Caco-2 (cell line): ENCODE measurements at regions not wholly inside any gene's neighbourhood (a gene's known extent, or its start where the extent isn't known, plus 50 kb on each side); places are given as distances from the start of the nearest gene placed in this dataset.

ENCODE experiments used
- BruUV-seq: library from RNA; stranded (reverse); fragments of 400-500 nt; replicated peaks from 2 replicates; lab custom pipeline; 2021; lab: Mats Ljungman, UMichigan
- CTCF ChIA-PET: fragments of 300-600 bp; sonication (Branson Sonifier 250); formaldehyde crosslinking; loops from one replicate; lab custom pipeline; 2022; ENCODE audit warnings: antibody characterized with exemption; lab: Charles Lee
- POLR2A ChIA-PET: fragments of 300-600 bp; sonication (Branson Sonifier 250); formaldehyde crosslinking; loops from one replicate; lab custom pipeline; 2022; ENCODE audit warnings: antibody characterized with exemption; lab: Charles Lee
- DNase-seq, 2 experiments: peaks; one replicate each; pipeline versions ENCODE4 v3.0.0 to v3.0.0-alpha.2; 2020 to 2022
- H3K27me3 ChIP-seq: replicated peaks from 2 replicates; pipeline ENCODE4 v1.6.0; 2011; ENCODE audit warnings: low read length; ENCODE audit not compliant: control insufficient read depth, insufficient read depth
- H3K36me3 ChIP-seq: 2 replicates; pipeline ENCODE4 v1.5.1; 2011; ENCODE audit warnings: low read length; ENCODE audit not compliant: control insufficient read depth, insufficient read depth
- H3K4me1 ChIP-seq: fragments of 250-450 bp; sonication (Bioruptor Pico); 2 replicates; pipeline ENCODE4 v1.5.1; 2020; ENCODE audit warnings: mild to moderate bottlenecking
- H3K4me3 ChIP-seq: 2 replicates; pipeline ENCODE4 v1.5.1; 2011; ENCODE audit warnings: low read depth, mild to moderate bottlenecking, control low read depth, low read length
- H3K9me3 ChIP-seq: fragments of 250-450 bp; sonication (Bioruptor Pico); 2 replicates; pipeline ENCODE4 v1.5.1; 2020; ENCODE audit warnings: mild to moderate bottlenecking, moderate library complexity
- H3K27ac Mint-ChIP-seq: one replicate; pipeline ENCODE4 v1.8.0; 2022; ENCODE audit warnings: mixed read lengths; ENCODE audit not compliant: unreplicated experiment
- H3K27me3 Mint-ChIP-seq: one replicate; pipeline ENCODE4 v1.8.0; 2022; ENCODE audit warnings: mixed read lengths; ENCODE audit not compliant: insufficient read depth, unreplicated experiment
- H3K36me3 Mint-ChIP-seq: one replicate; pipeline ENCODE4 v1.8.0; 2022; ENCODE audit warnings: mild to moderate bottlenecking, mixed read lengths; ENCODE audit not compliant: insufficient read depth, unreplicated experiment
- H3K4me1 Mint-ChIP-seq: one replicate; pipeline ENCODE4 v1.8.0; 2022; ENCODE audit warnings: low read depth, mixed read lengths; ENCODE audit not compliant: unreplicated experiment
- H3K4me3 Mint-ChIP-seq: one replicate; pipeline ENCODE4 v1.8.0; 2022; ENCODE audit warnings: mild to moderate bottlenecking, moderate library complexity, mixed read lengths; ENCODE audit not compliant: unreplicated experiment
- H3K9me3 Mint-ChIP-seq: one replicate; pipeline ENCODE4 v1.8.0; 2022; ENCODE audit warnings: mixed read lengths; ENCODE audit not compliant: unreplicated experiment
- CTCF ChIP-seq, 2 experiments: fragments of 200-600 bp in 1 of 2; IDR thresholded peaks; 1 replicate in 1 of 2; 2 replicates in 1 of 2; pipeline versions ENCODE4 v1.5.1 to v1.8.0; 2011 to 2022; ENCODE audit warnings: antibody characterized with exemption in 1 of 2, control low read depth in 1 of 2, inconsistent platforms in 1 of 2, low read depth in 1 of 2, low read length in 1 of 2, mild to moderate bottlenecking in 1 of 2, moderate library complexity in 1 of 2; ENCODE audit not compliant: insufficient read depth in 1 of 2, severe bottlenecking in 1 of 2, unreplicated experiment in 1 of 2
- intact Hi-C: fragments of 100-400 bp; cut with micrococcal nuclease; formaldehyde crosslinking; loops from one replicate; pipeline ENCODE4 v1.10.0; 2022; ENCODE audit not compliant: unreplicated experiment

- H3K27ac Mint-ChIP-seq, result peak overlapping the region; percentile 88
- peaks cover 30% of the 10 kb centered on the region for H3K4me1 ChIP-seq
- ChIA-PET CTCF (interaction anchor here (0.7 to 3.5 kb wide), 8 partner anchors 20 to 76 kb away, joined by 3 to 18 read pairs (median 6); no protein-coding TSS in a partner anchor), POLR2A (no interaction called here)
- H3K27me3 Mint-ChIP-seq, result no peaks in the 10 kb centered on the region
- H3K4me3 Mint-ChIP-seq, result peak overlapping the region; percentile 62
- intact Hi-C loops, result loop anchor here (1.0 to 2.0 kb wide), 4 partner anchors 23 to 70 kb away; no protein-coding TSS in a partner anchor
- no peaks in the 10 kb centered on the region for H3K36me3 ChIP-seq
- BruUV-seq, result TSS peak; percentile 62
- no peaks in the 10 kb centered on the region for H3K9me3 ChIP-seq
- no peak overlapping the region for H3K4me3 ChIP-seq
- no peak for TF ChIP-seq CTCF (IDR thresholded peaks at IDR 0.05; ENCODE audit: insufficient read depth in 1 of 2, low read depth in 1 of 2, low read length in 1 of 2, severe bottlenecking in 1 of 2, unreplicated experiment in 1 of 2)
- peaks cover 34% of the 10 kb centered on the region for H3K4me1 Mint-ChIP-seq
- peak; percentile 89 to 92 for DNase-seq
- H3K9me3 Mint-ChIP-seq, result no peaks in the 10 kb centered on the region
- peaks cover 13% of the 10 kb centered on the region for H3K36me3 Mint-ChIP-seq
- no peaks in the 10 kb centered on the region for H3K27me3 ChIP-seq
These were observed 121.3 kb upstream of the GSE1 start for GRCh38 chr16:85491798-85492294.

- H3K4me1 Mint-ChIP-seq, result peaks cover 34% of the 10 kb centered on the region
- Histone ChIP-seq H3K4me3 (no peak overlapping the region), H3K27me3 (no peaks in the 10 kb centered on the region), H3K4me1 (peaks cover 30% of the 10 kb centered on the region), H3K36me3 (no peaks in the 10 kb centered on the region), H3K9me3 (no peaks in the 10 kb centered on the region)
- peak overlapping the region; percentile 62 for H3K4me3 Mint-ChIP-seq
- intact Hi-C loops, result loop anchor here (1.0 to 2.0 kb wide), 4 partner anchors 23 to 70 kb away; no protein-coding TSS in a partner anchor
- no peak for TF ChIP-seq CTCF (IDR thresholded peaks at IDR 0.05; ENCODE audit: insufficient read depth in 1 of 2, low read depth in 1 of 2, low read length in 1 of 2, severe bottlenecking in 1 of 2, unreplicated experiment in 1 of 2)
- DNase-seq, result peak in 1 of 2 experiments; percentile 87
- H3K36me3 Mint-ChIP-seq, result peaks cover 13% of the 10 kb centered on the region
- BruUV-seq, result TSS peak; percentile 72
- POLR2A ChIA-PET, result interaction anchor here (0.9 kb wide), 1 partner anchor 23 kb away, joined by 4 read pairs; no protein-coding TSS in a partner anchor
- no peaks in the 10 kb centered on the region for H3K27me3 Mint-ChIP-seq
- peak overlapping the region; percentile 88 for H3K27ac Mint-ChIP-seq
- H3K9me3 Mint-ChIP-seq, result no peaks in the 10 kb centered on the region
- CTCF ChIA-PET, result interaction anchor here (1.1 to 3.5 kb wide), 8 partner anchors 20 to 76 kb away, joined by 3 to 18 read pairs (median 6); no protein-coding TSS in a partner anchor
These were observed 120.7 kb upstream of the GSE1 start for GRCh38 chr16:85492295-85492864.

GRCh38 chr16:85494315-85494714 is 118.8 kb upstream of the GSE1 start:
- Histone ChIP-seq H3K27me3 (no peaks in the 10 kb centered on the region), H3K9me3 (no peaks in the 10 kb centered on the region), H3K36me3 (no peaks in the 10 kb centered on the region), H3K4me3 (no peak overlapping the region), H3K4me1 (peaks cover 30% of the 10 kb centered on the region)
- Mint-ChIP-seq H3K9me3 (no peaks in the 10 kb centered on the region), H3K27ac (peak overlapping the region; percentile 63), H3K36me3 (peaks cover 13% of the 10 kb centered on the region), H3K27me3 (no peaks in the 10 kb centered on the region), H3K4me3 (no peak overlapping the region), H3K4me1 (peaks cover 27% of the 10 kb centered on the region)
- no peak for TF ChIP-seq CTCF (IDR thresholded peaks at IDR 0.05; ENCODE audit: insufficient read depth in 1 of 2, low read depth in 1 of 2, low read length in 1 of 2, severe bottlenecking in 1 of 2, unreplicated experiment in 1 of 2)
- intact Hi-C loops, result no loop called here
- POLR2A ChIA-PET, result no interaction called here
- DNase-seq, result no peak
- no TSS peak for BruUV-seq
- CTCF ChIA-PET, result interaction anchor here (0.7 kb wide), 2 partner anchors 48 to 69 kb away, joined by 3 read pairs; no protein-coding TSS in a partner anchor
